Keratinocyte (primary cell): ENCODE measurements at regions not wholly inside any gene's neighbourhood (a gene's known extent, or its start where the extent isn't known, plus 50 kb on each side); places are given as distances from the start of the nearest gene placed in this dataset.

Source experiments
- DNase-seq: peaks from one replicate; pipeline ENCODE4 v3.0.0-alpha.2; 2011; ENCODE audit warnings: low read depth, missing footprints, low spot score
- FAIRE-seq: peaks from 2 replicates; lab custom pipeline; 2011; peaks lifted over from hg19 to GRCh38; lab: Jason Lieb, UNC
- H2AFZ ChIP-seq: 2 replicates; pipeline ENCODE4 v1.6.0; 2012; ENCODE audit warnings: low read length, control low read depth, inconsistent platforms; ENCODE audit not compliant: control insufficient read depth
- H3K27ac ChIP-seq: 2 replicates; pipeline ENCODE4 v1.5.1; 2011; ENCODE audit warnings: low read length; ENCODE audit not compliant: control insufficient read depth, insufficient read depth
- H3K27me3 ChIP-seq: 3 replicates; pipeline ENCODE4 v1.6.0; 2011; ENCODE audit warnings: low read length; ENCODE audit not compliant: control insufficient read depth, insufficient read depth; ENCODE audit errors: extremely low read depth
- H3K36me3 ChIP-seq, 2 experiments: 2 replicates in 1 of 2; 3 replicates in 1 of 2; pipeline ENCODE4 v1.5.1; 2011; ENCODE audit warnings: low read length in 2 of 2, mild to moderate bottlenecking in 1 of 2; ENCODE audit not compliant: control insufficient read depth in 2 of 2, insufficient read depth in 2 of 2; ENCODE audit errors: extremely low read depth in 1 of 2
- H3K4me1 ChIP-seq: 3 replicates; pipeline ENCODE4 v1.5.1; 2011; ENCODE audit warnings: low read length; ENCODE audit not compliant: control insufficient read depth, insufficient read depth; ENCODE audit errors: extremely low read depth
- H3K4me2 ChIP-seq: 3 replicates; pipeline ENCODE4 v1.6.0; 2011; ENCODE audit warnings: low read depth, low read length; ENCODE audit not compliant: control insufficient read depth, insufficient read depth; ENCODE audit errors: extremely low read depth
- H3K4me3 ChIP-seq, 3 experiments: fragments of 200-600 bp in 1 of 3; sonication (generic) in 1 of 3; 2 replicates in 2 of 3; 3 replicates in 1 of 3; pipeline ENCODE4 v1.5.1; 2011 to 2016; ENCODE audit warnings: low read length in 3 of 3, mild to moderate bottlenecking in 3 of 3, control low read depth in 2 of 3, inconsistent platforms in 1 of 3, low read depth in 1 of 3, mixed read lengths in 1 of 3, mixed run types in 1 of 3, moderate library complexity in 1 of 3; ENCODE audit not compliant: control insufficient read depth in 2 of 3, insufficient read depth in 2 of 3; ENCODE audit errors: extremely low read depth in 1 of 3
- H3K79me2 ChIP-seq: 2 replicates; pipeline ENCODE4 v1.6.0; 2012; ENCODE audit warnings: low read length; ENCODE audit not compliant: control insufficient read depth, insufficient read depth
- H3K9ac ChIP-seq: 3 replicates; pipeline ENCODE4 v1.6.0; 2011; ENCODE audit warnings: low read length; ENCODE audit not compliant: control insufficient read depth, insufficient read depth; ENCODE audit errors: extremely low read depth
- H3K9me1 ChIP-seq: 3 replicates; pipeline ENCODE4 v1.6.0; 2011; ENCODE audit warnings: low read length; ENCODE audit not compliant: control insufficient read depth, insufficient read depth; ENCODE audit errors: extremely low read depth
- H3K9me3 ChIP-seq: 2 replicates; pipeline ENCODE4 v1.5.1; 2012; ENCODE audit warnings: low read depth, low read length; ENCODE audit not compliant: control insufficient read depth
- H4K20me1 ChIP-seq: 3 replicates; pipeline ENCODE4 v1.6.0; 2011; ENCODE audit warnings: low read length; ENCODE audit not compliant: control insufficient read depth, insufficient read depth; ENCODE audit errors: extremely low read depth
- EZH2 ChIP-seq: IDR thresholded peaks from one replicate; pipeline ENCODE4 v1.6.1; 2012; ENCODE audit warnings: inconsistent platforms, mild to moderate bottlenecking, low read length, moderate library complexity
- dilution Hi-C: fragments of 300-500 bp; cut with MboI; formaldehyde crosslinking; loops from one replicate; pipeline ENCODE4 v1.7.0; 2020; ENCODE audit warnings: low sequenced_read_pairs; ENCODE audit not compliant: extremely low pct_ligation_motif_present
- TF ChIP-seq, protein P1 (sequence below), 3 experiments: IDR thresholded peaks in 1 of 3; conservative IDR thresholded peaks in 1 of 3; optimal IDR thresholded peaks in 1 of 3; 2 replicates in 2 of 3; 3 replicates in 1 of 3; pipeline versions ENCODE3 to v1.5.1; 2011; ENCODE audit warnings: low read length in 3 of 3, mild to moderate bottlenecking in 3 of 3, moderate library complexity in 2 of 3, control low read depth in 1 of 3, inconsistent platforms in 1 of 3; ENCODE audit not compliant: insufficient read depth in 2 of 3; ENCODE audit errors: extremely low read depth in 1 of 3

DNA sequence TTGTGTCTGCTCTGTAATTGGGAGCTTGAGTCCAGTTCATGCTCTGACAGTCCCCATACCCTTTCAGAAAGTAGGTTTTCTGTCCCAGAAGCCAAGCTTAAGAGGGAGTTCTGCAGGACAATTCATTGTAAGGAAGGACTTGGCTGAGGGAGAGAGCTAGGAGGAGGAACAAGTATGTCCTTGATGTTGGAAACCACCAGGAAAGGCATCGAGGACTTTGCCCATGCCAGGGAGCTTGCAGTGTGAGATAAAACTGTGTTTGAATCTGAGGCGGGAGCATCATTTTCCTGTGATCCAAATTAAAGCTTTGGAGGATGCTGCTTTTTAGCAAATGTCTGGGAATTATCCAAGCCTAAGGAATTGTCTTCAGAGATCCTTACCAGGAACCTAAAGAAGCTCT is 175.3 kb downstream of the EMP1 start:
- no peak overlapping the region for H3K27ac ChIP-seq
- FAIRE-seq (no peak), DNase-seq (no peak)
- dilution Hi-C loops, result no loop called here
- no peak overlapping the region for H2AFZ ChIP-seq
- H3K4me3 ChIP-seq, result no peak overlapping the region
- no peaks in the 10 kb centered on the region for H3K9me3 ChIP-seq
- no peaks in the 10 kb centered on the region for H3K9me1 ChIP-seq
- TF ChIP-seq, protein P1, sequence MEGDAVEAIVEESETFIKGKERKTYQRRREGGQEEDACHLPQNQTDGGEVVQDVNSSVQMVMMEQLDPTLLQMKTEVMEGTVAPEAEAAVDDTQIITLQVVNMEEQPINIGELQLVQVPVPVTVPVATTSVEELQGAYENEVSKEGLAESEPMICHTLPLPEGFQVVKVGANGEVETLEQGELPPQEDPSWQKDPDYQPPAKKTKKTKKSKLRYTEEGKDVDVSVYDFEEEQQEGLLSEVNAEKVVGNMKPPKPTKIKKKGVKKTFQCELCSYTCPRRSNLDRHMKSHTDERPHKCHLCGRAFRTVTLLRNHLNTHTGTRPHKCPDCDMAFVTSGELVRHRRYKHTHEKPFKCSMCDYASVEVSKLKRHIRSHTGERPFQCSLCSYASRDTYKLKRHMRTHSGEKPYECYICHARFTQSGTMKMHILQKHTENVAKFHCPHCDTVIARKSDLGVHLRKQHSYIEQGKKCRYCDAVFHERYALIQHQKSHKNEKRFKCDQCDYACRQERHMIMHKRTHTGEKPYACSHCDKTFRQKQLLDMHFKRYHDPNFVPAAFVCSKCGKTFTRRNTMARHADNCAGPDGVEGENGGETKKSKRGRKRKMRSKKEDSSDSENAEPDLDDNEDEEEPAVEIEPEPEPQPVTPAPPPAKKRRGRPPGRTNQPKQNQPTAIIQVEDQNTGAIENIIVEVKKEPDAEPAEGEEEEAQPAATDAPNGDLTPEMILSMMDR (optimal IDR thresholded peaks at IDR 0.05 in 1 of 3, IDR thresholded peaks at IDR 0.05 in 1 of 3, conservative IDR thresholded peaks at IDR 0.05 in 1 of 3; ENCODE audit: extremely low read depth in 1 of 3, insufficient read depth in 2 of 3, low read length in 3 of 3), result no peak
- no peak for TF ChIP-seq EZH2
- H3K9ac ChIP-seq, result no peak overlapping the region
- no peaks in the 10 kb centered on the region for H4K20me1 ChIP-seq
- no peaks in the 10 kb centered on the region for H3K36me3 ChIP-seq
- no peak overlapping the region for H3K4me2 ChIP-seq
- H3K4me1 ChIP-seq, result no peaks in the 10 kb centered on the region
- no peaks in the 10 kb centered on the region for H3K79me2 ChIP-seq
- peaks cover 5% of the 10 kb centered on the region for H3K27me3 ChIP-seq

DNA sequence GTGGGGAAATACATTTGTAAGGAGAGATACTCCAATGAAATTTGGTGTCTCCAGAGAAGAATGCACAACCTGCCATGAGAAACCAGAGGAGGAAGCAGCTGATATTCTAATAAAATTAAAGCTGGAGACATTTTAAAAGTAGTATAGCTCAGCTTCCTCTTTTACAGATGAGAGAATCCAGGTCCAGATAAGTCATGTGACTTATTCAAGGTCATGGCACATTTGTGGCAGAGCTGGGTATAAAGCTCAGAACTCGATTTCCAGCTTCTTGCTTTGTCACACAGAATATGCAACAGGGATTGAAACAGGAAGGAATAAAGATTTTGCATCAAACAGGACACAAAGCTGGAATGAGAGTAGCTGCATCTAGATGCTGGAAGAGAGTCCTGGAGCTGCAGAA is 174.8 kb downstream of the EMP1 start:
- H3K36me3 ChIP-seq, result no peaks in the 10 kb centered on the region
- H3K9ac ChIP-seq, result no peak overlapping the region
- H3K27me3 ChIP-seq, result peaks cover 5% of the 10 kb centered on the region
- H3K9me1 ChIP-seq, result no peaks in the 10 kb centered on the region
- no peak for TF ChIP-seq EZH2
- TF ChIP-seq, protein P1 (optimal IDR thresholded peaks at IDR 0.05 in 1 of 3, IDR thresholded peaks at IDR 0.05 in 1 of 3, conservative IDR thresholded peaks at IDR 0.05 in 1 of 3; ENCODE audit: extremely low read depth in 1 of 3, insufficient read depth in 2 of 3, low read length in 3 of 3), result no peak
- H3K27ac ChIP-seq, result no peak overlapping the region
- DNase-seq (no peak), FAIRE-seq (no peak)
- H2AFZ ChIP-seq, result no peak overlapping the region
- H3K79me2 ChIP-seq, result no peaks in the 10 kb centered on the region
- H4K20me1 ChIP-seq, result no peaks in the 10 kb centered on the region
- dilution Hi-C loops, result no loop called here
- H3K4me3 ChIP-seq, result no peak overlapping the region
- no peaks in the 10 kb centered on the region for H3K4me1 ChIP-seq
- H3K9me3 ChIP-seq, result no peaks in the 10 kb centered on the region
- no peak overlapping the region for H3K4me2 ChIP-seq
